ENCODE measurements at regions not wholly inside any gene's neighbourhood (a gene's known extent, or its start where the extent isn't known, plus 50 kb on each side); places are given as distances from the start of the nearest gene placed in this dataset.
"Not testable (repeated sequence)": the region's sequence is repeated elsewhere in the genome, so short reads cannot be mapped to it uniquely, and the experiment has no call there.

GRCh38 chr14:105669231-105669610 lies 142.8 kb downstream of the TMEM121 start:
- not testable (repeated sequence) for TF ChIP-seq CTCF (IDR thresholded peaks at IDR 0.05; ENCODE audit: low read depth, low read length, poor library complexity, severe bottlenecking); EZH2phosphoT487 (IDR thresholded peaks at IDR 0.05; ENCODE audit: borderline replicate concordance, low read length)

Measured in DOHH2 (cell line).